Posterior cingulate gyrus (tissue), 11 donors: ENCODE measurements at regions not wholly inside any gene's neighbourhood (a gene's known extent, or its start where the extent isn't known, plus 50 kb on each side); places are given as distances from the start of the nearest gene placed in this dataset.

Experiments used
- DNase-seq, 10 donors: peaks; one replicate each; pipeline versions ENCODE4 v3.0.0 to v3.0.0-alpha.2; 2020 to 2021; ENCODE audit warnings: mixed read lengths in 3 of 10
- intact Hi-C: fragments of 100-400 bp; cut with DNase I; formaldehyde crosslinking; loops from one replicate; pipeline ENCODE4 v1.15.1; 2023

DNA sequence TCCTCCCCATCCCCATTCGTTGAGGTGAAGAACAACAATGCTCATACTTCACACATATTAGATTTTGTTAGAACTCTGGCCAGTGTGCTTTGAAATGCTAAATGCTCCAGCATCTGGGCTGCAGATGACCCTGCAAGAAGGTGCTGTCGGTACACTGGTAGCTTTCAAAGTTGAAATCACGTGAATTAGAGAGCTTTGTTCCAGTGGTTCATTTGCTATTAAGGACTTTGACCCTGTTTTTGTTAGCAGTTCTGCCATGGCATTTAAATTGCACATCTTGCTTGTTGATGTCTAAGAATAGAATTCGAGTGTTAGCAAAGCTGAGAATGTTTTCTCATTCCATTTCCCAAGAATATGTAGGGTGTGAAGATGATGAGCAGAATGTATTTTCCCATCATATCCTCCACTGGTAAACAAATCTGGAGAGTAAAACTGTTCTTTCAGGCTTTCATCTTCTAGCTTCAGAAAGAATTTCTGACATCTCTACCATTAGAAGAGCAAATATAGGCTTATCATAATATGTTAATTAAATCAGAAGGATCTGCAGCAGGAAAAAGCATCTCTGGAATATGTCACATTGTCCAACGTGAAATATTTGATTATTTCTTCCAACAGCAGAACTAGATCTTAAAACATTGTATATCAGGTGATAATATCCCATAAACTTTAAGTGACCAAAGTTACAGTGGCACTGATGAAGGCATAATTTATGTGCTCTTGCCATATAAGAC is 98.8 kb upstream of the PDE3A start:
- intact Hi-C loops, result no loop called here

DNA sequence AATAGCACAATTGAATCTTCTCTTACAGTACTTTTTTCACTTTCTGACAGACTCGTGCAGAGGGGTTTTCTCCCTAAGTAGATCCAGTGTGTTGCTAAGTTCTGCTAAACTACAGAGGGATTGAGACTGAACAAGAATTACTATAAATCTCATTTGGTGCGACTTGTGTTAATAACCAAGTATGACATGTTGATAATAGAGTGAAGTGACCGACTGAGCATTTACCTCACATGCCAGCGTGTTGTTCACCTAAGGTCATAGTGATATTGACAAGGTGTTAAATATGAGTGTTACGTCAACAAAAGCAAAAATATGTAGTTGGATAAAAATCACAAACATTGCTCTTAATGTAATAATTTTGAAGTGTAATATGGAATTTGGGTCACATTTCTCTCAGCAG is 97.8 kb upstream of the PDE3A start:
- intact Hi-C loops, result no loop called here
- no peak for DNase-seq

More for the DNA sequence above, 98.8 kb upstream of the PDE3A start:
- no peak for DNase-seq

DNA sequence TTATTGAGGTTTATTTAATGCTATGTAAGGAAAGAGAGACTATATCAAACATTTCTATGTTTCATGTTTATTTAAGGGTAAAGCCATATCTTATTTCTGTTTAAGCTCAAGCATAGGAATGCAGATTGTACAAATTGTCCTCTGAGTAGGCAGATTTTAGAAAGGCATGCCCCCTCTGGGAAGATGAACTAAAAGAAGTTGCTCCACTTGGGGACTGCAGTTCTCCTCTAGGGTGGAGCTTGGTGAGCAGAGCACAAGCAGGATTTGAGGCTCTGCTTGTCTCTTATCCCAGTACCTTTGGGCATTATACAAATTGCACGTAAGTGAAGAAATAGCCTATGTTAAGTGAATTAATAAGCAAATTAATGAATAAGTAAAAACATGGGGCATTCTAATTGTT is 96.2 kb upstream of the PDE3A start:
- intact Hi-C loops, result no loop called here
- DNase-seq, result no peak

DNA sequence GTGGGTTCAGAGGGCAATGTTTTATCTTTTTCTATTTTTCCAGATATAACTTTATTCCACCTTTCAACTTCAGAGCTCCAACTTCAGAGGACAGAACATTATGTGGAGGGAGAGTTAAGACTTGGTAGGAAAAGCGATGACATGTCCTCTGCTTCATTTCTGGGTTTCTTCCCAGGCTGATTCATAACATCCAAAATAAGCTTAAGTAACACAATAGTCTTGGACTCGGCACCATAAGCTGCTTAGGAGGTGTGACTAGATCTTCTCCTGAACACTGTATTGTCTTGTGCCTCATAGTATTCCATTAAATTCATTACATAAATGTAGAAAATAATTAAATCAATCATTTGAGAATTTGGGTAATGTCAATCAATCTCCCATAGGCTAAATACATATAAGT is 95.5 kb upstream of the PDE3A start:
- no peak for DNase-seq
- intact Hi-C loops, result no loop called here

DNA sequence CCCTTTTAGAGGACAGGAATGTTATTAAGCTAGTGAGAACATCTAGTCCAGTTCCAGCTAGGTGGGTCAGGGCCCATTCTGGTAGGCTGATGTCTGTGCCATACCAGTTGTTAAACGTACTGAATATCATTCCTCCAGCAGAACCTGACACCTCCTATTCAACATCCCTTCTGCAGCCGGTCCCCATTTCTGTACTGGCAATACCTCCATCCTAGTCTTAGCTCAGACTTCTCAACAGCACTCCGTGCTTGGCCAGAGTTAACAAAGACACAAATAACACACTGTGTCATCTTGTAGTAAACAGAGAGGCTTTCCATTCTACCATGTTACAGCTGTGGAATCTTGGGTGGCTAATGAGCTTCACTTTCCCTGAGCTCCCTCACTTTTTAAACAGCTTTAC is 94.3 kb upstream of the PDE3A start:
- intact Hi-C loops, result no loop called here
- DNase-seq, result no peak

DNA sequence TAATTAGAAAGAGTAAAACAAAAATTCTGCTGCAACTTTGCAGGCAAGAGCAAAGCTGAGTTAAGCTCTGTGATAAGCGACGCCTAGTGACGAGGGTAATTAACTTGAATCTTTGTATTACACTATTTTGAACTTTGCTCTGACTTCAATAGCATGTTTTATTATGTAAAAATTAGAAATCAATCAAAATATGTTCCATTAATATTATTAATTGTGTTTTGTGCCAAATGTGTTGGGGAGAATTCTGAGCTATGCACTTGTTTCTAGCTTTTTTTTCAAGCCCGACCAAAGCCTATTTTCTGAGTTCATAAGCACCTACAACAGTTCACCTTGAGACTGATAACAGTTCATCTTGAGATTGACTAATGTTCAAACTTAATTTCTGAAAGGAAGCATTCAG is 90.1 kb upstream of the PDE3A start:
- intact Hi-C loops, result no loop called here
- no peak for DNase-seq

DNA sequence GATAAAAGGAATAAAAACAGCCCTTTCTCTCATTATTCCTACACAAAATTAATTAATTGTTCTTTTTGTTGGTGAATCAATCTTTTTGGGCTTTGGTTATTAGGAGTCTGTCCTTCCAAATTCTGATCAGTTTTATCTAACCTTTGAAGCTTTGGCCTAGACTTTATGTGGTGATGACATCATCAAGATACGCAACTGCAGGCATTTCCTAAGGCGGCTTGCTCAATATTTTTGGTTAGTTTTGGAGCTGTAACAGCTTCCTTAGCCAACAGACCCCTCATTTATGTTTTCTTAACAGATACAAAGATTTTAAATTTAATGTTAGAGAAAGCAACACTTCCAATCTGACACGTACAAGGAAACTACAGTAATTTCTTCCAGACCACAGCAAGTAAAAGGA is 87.8 kb upstream of the PDE3A start:
- DNase-seq, result no peak
- intact Hi-C loops, result no loop called here

DNA sequence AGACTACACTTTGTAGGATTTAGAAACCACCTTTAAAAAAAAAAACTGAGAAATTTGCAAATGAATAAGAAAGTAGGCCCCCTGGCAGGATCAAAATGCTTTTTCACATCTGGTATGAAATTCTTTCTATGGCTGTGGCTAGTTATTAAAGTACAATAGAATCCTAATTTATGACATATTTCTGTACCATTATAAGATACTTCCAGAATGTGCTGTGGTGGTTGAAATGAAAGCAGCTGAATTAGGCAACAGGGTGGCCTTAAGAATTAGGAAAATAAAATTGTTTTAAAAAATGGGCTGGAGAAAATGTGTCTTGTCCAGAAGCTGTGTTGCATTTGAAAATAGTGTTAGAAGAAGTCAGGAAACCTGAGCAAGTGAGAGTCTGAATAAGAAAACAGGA is 85.9 kb upstream of the PDE3A start:
- intact Hi-C loops, result no loop called here
- DNase-seq, result no peak

DNA sequence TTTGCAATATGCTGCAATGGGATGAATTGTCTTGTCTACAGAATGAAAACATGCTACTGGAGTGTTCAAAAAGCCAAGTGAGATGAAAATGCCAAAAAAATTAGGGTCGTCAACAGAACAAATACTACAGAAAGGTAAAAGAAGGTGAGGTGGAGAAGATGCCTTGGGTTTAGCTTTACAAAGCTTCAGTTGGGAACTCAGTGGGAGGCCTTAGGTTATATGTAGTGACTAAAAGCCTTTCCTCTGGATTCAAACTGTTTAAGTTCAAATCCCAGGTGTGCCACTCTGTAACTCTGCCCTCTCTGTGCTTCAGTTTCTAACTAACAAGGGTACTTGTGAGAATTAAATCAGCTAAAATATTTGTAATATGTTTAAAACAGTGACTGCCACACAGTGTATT is 84.9 kb upstream of the PDE3A start:
- DNase-seq, result no peak
- intact Hi-C loops, result no loop called here

DNA sequence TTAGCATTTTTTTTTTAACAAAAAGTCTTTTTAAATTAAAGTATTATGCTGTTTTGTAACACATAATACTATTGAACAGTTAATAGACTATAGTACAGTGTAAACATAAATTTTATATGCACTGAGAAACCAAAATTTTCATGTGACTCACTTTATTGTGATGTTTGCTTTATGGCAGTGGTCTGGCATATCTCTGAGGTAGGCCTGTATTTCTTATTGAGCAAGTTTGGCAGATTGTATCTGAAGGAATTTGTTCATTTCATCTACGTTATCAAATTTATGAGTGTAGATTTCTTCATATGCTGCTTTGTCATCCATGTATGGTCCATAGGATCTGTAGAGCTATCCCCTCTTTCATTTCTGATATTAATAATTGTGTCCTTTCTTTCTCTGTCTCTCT is 78.8 kb upstream of the PDE3A start:
- intact Hi-C loops, result no loop called here
- DNase-seq, result no peak

DNA sequence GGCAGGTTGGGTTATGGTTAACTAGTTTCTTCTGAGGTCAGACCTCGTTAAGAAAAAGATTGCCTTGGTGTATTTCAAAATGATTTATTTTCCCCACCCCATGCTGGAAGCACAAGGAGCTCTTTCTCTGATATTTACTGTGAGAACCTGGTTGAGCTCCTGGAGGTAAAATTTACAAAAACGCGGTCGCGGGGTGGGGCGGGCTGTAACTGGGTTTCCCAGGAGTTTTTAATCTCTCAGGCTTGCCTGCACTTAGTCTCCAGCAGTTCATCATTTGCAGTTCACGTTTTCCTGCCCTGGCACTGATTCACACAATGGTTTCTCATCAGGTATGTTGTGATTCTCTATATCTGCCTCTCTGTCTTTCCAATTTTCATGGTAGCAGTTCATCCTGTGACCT is 67.9 kb upstream of the PDE3A start:
- intact Hi-C loops, result no loop called here
- no peak for DNase-seq

DNA sequence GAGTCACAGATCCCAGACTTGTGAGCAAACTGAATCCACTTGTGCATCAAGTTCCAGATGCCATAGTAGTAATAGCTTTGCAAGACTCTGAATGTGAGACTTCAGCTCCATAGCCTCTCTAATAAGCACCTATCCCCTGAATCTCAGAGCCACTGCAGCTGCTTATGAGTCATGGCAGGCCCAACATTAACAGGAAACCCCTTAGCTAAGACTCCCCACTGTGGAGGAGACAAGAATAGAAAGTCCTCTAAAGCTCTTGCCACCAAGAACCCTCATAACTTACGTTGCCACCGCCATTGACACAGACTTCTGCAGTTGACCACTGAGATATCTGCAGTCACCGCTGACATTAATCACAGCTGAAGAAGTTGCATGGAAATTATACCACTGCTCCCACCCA is 62.9 kb upstream of the PDE3A start:
- intact Hi-C loops, result no loop called here
- DNase-seq, result no peak

DNA sequence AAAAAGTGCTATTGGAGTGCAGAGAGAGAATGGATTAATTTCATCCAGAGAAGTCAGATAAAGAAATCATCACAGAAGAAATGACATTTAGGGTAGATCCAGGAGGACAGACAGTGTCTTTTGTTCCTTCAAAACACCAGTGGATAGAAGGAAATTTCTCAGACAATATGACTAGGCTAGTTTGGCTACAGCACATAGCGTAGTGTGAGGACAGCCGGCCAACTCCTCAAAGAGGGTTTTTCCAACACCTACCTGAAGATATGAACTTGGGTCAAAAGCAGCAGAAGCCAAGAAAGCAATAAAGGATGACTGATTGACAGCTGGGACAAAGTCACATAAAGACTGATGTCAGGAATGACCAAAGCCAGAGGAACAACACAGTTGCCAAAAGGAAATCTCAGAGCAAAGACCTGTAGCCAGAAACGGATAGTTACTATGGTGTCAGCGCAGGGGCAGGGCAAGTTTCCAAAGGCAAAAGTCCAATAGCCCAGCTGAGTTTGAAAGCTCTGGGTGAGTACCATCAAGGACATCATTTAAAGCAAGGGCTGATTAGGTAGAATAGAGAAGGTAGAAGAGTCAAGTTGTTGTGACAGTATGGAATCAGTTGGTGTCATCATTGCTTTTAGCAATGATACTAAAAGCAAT is 58.7 kb upstream of the PDE3A start:
- DNase-seq, result peak in 1 of 10 donors; percentile 34
- intact Hi-C loops, result no loop called here

DNA sequence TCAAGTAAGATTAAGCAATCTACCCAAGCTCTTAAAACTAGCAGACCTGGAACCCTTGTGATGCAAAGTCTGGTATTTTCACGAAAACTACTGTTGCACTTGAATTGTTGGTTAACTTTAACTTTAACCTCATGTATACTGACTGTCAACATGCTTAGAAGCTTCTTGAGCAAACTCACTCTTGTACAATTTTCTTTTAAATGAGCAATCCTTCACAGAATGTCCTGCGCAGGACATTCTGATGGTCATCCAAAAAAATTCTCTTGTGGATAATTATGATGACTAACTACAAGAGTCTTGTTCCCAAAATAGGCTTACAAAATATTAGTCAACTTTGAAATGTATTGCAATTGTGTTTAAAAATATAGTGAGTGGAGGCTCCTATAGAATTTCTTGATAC is 54.0 kb upstream of the PDE3A start:
- no peak for DNase-seq
- intact Hi-C loops, result no loop called here

DNA sequence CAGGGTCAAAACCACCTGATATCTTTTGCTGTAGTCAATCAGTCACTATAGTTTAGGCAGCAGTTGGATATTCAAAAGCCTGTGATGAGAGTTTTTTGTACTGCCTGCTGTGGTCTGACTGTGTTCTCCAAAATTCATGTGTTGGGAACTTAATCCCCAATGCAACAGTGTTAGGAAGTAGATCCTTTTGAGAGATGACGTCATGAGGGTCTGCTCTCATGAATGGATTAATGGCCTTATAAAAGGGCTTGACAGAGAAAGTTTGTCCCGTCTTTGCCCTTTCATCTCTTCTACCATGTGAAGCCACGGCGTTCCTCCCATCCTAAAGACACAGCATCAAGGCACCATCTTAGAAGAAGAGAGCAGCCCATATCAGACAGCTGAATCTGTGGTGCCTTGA is 50.8 kb upstream of the PDE3A start:
- DNase-seq, result no peak
- intact Hi-C loops, result no loop called here
